ENCODE measurements at regions not wholly inside any gene's neighbourhood (a gene's known extent, or its start where the extent isn't known, plus 50 kb on each side); places are given as distances from the start of the nearest gene placed in this dataset.

- H3K4ac ChIP-seq (ENCODE audit: low read depth, low read length) = no peak overlapping the region
- no peak overlapping the region for H3K56ac ChIP-seq (ENCODE audit: insufficient read length, low read depth, low read length)
- H3K9me3 ChIP-seq (ENCODE audit: control insufficient read depth, low read depth, low read length) = no peaks in the 10 kb centered on the region
- H4K5ac ChIP-seq (ENCODE audit: insufficient read length, low read depth, low read length) = no peak overlapping the region
- no peaks in the 10 kb centered on the region for H3K23me2 ChIP-seq (ENCODE audit: insufficient read length, low read depth, low read length, poor library complexity, severe bottlenecking)
- H3T11ph ChIP-seq (ENCODE audit: low read length) = no peak overlapping the region
- no peak overlapping the region for H2BK15ac ChIP-seq (ENCODE audit: low read depth, low read length)
- no peak overlapping the region for H4K8ac ChIP-seq (replicated peaks; ENCODE audit: insufficient read length, low read depth, low read length)
- no peaks in the 10 kb centered on the region; the same call in 1 of the 2 replicates for H3K4me1 ChIP-seq (ENCODE audit: insufficient read depth, low read length)
- no peak overlapping the region for H4K91ac ChIP-seq (ENCODE audit: insufficient read length, low read depth, low read length)
- no peaks in the 10 kb centered on the region for H3K27me3 ChIP-seq (ENCODE audit: insufficient read depth, low read length)
- no CpG with 5 or more reads among the region's 4 CpGs for WGBS (ENCODE audit: extremely low coverage, insufficient read length, low lambda C conversion rate)
- H3K4me3 Mint-ChIP-seq = no peak overlapping the region
- no peak overlapping the region for H2BK20ac ChIP-seq (ENCODE audit: low read depth, low read length, poor library complexity, severe bottlenecking)
- TF ChIP-seq, protein P1, sequence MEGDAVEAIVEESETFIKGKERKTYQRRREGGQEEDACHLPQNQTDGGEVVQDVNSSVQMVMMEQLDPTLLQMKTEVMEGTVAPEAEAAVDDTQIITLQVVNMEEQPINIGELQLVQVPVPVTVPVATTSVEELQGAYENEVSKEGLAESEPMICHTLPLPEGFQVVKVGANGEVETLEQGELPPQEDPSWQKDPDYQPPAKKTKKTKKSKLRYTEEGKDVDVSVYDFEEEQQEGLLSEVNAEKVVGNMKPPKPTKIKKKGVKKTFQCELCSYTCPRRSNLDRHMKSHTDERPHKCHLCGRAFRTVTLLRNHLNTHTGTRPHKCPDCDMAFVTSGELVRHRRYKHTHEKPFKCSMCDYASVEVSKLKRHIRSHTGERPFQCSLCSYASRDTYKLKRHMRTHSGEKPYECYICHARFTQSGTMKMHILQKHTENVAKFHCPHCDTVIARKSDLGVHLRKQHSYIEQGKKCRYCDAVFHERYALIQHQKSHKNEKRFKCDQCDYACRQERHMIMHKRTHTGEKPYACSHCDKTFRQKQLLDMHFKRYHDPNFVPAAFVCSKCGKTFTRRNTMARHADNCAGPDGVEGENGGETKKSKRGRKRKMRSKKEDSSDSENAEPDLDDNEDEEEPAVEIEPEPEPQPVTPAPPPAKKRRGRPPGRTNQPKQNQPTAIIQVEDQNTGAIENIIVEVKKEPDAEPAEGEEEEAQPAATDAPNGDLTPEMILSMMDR (conservative IDR thresholded peaks at IDR 0.05) = no peak
- no peak overlapping the region for H3K9ac ChIP-seq (ENCODE audit: extremely low read depth, insufficient read length, low read length)
- H3K14ac ChIP-seq (ENCODE audit: insufficient read depth, low read length) = no peak overlapping the region
- H2BK5ac ChIP-seq (ENCODE audit: insufficient read length, low read length) = no peak overlapping the region
- H4K20me1 ChIP-seq (ENCODE audit: control insufficient read depth, insufficient read depth, insufficient read length) = no peaks in the 10 kb centered on the region
- H3K4me1 Mint-ChIP-seq = peaks cover 16 to 22% of the 10 kb centered on the region in 2 experiments
- no peaks in the 10 kb centered on the region for H3K36me3 Mint-ChIP-seq (ENCODE audit: insufficient read depth in 1 of 3, low read depth in 3 of 3)
- H2AK5ac ChIP-seq (ENCODE audit: insufficient read length, low read length) = no peak overlapping the region
- no peaks in the 10 kb centered on the region for H3K79me2 ChIP-seq (ENCODE audit: insufficient read depth, low read length)
- H3K27ac ChIP-seq (ENCODE audit: insufficient read length, low read depth, low read length) = no peak overlapping the region
- no peak overlapping the region for H3K23ac ChIP-seq (ENCODE audit: insufficient read length, low read depth, low read length)
- no peak overlapping the region for H3K18ac ChIP-seq (ENCODE audit: insufficient read length, low read depth, low read length)
- H3K27me3 Mint-ChIP-seq (ENCODE audit: low read depth) = peaks cover 99% of the 10 kb centered on the region
- no peak for DNase-seq
- no peak overlapping the region for H3K4me2 ChIP-seq (ENCODE audit: insufficient read depth, insufficient read length, low read length)
- no peaks in the 10 kb centered on the region for H3K9me3 Mint-ChIP-seq
- H2BK120ac ChIP-seq (ENCODE audit: low read depth, low read length, poor library complexity, severe bottlenecking) = no peak overlapping the region
- H3K27ac Mint-ChIP-seq = no peak overlapping the region
- no peak overlapping the region for H2BK12ac ChIP-seq (ENCODE audit: insufficient read length, low read depth, low read length)
- no peaks in the 10 kb centered on the region for H3K79me1 ChIP-seq (ENCODE audit: insufficient read depth, low read depth, low read length, poor library complexity, severe bottlenecking)
- H2AFZ ChIP-seq (ENCODE audit: low read length) = no peak overlapping the region
Measured at GRCh38 chr14:96693252-96693820, 103.8 kb upstream of the VRK1 start.

Measured in H9 (cell line).